DOHH2 (cell line): ENCODE measurements at regions not wholly inside any gene's neighbourhood (a gene's known extent, or its start where the extent isn't known, plus 50 kb on each side); places are given as distances from the start of the nearest gene placed in this dataset.

ENCODE experiments used
- EZH2phosphoT487 ChIP-seq: fragments of 200-600 bp; sonication (generic); IDR thresholded peaks from 2 replicates; pipeline ENCODE4 v1.6.1; 2017; ENCODE audit warnings: borderline replicate concordance, mild to moderate bottlenecking, antibody characterized with exemption, low read length, moderate library complexity, mixed read lengths
- TF ChIP-seq, protein P1 (sequence below): fragments of 200-600 bp; sonication (generic); IDR thresholded peaks from one replicate; pipeline ENCODE4 v1.5.1; 2014; ENCODE audit warnings: antibody characterized with exemption, mild to moderate bottlenecking, low read depth, low read length; ENCODE audit not compliant: poor library complexity, severe bottlenecking

DNA sequence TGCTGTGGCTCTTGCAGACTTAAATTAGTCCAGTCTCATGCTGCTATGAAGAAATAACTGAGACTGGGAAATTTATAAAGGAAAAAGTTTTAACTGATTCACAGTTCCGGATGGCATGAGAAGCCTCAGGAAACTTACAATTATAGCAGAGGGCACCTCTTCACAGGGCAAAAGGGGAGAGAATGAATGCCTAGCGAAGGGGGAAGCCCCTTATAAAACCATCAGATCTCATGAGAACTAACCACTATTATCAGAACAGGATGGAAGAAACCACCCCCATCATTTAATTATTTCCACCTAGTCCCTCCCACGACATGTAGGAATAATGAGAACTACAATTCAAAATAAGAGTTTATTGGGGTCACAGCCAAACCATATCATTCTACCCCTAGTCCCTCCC lies 91.4 kb downstream of the GPR174 start:
- TF ChIP-seq, protein P1, sequence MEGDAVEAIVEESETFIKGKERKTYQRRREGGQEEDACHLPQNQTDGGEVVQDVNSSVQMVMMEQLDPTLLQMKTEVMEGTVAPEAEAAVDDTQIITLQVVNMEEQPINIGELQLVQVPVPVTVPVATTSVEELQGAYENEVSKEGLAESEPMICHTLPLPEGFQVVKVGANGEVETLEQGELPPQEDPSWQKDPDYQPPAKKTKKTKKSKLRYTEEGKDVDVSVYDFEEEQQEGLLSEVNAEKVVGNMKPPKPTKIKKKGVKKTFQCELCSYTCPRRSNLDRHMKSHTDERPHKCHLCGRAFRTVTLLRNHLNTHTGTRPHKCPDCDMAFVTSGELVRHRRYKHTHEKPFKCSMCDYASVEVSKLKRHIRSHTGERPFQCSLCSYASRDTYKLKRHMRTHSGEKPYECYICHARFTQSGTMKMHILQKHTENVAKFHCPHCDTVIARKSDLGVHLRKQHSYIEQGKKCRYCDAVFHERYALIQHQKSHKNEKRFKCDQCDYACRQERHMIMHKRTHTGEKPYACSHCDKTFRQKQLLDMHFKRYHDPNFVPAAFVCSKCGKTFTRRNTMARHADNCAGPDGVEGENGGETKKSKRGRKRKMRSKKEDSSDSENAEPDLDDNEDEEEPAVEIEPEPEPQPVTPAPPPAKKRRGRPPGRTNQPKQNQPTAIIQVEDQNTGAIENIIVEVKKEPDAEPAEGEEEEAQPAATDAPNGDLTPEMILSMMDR = no peak
- no peak for TF ChIP-seq EZH2phosphoT487
